HG03571 (cell line): ENCODE measurements at regions not wholly inside any gene's neighbourhood (a gene's known extent, or its start where the extent isn't known, plus 50 kb on each side); places are given as distances from the start of the nearest gene placed in this dataset.

Experiments
- ATAC-seq: cut with Tn5 transposase; IDR thresholded peaks from one replicate; pipeline ENCODE4 v1.9.1; 2021; ENCODE audit not compliant: unreplicated experiment

- no peak for ATAC-seq
Observed at GRCh38 chr2:226680719-226681118, 118.9 kb downstream of the IRS1 start.

GRCh38 chr2:226679389-226680065, 120.1 kb downstream of the IRS1 start:
- ATAC-seq = no peak

- ATAC-seq = no peak
Observed at GRCh38 chr2:226678422-226678821, 121.2 kb downstream of the IRS1 start.

GRCh38 chr2:226677080-226677479, 122.5 kb downstream of the IRS1 start:
- ATAC-seq = no peak

GRCh38 chr2:226676618-226677017, 123.0 kb downstream of the IRS1 start:
- no peak for ATAC-seq

DNA sequence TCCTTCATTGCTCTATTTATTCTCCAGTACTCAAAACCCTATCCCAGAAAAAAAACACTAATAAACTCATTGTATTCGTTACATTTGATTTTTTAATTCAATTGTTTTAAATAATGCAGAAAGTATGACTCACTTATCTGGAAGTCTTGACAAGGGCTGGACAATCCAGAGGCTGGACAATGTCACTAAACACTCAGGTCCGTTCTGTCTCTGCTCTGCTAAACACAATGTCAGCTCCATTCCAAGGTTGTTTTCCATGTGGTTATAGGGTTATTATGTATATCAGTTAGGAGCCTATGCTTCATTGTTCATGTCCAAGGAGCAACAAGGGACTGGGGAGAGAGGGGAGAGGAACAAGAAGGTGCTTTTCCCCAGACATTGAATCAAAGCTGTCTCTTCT, 125.5 kb downstream of the IRS1 start:
- no peak for ATAC-seq

- ATAC-seq = no peak
Observed at GRCh38 chr2:226673314-226673723, 126.3 kb downstream of the IRS1 start.

GRCh38 chr2:226671141-226671676, 128.4 kb downstream of the IRS1 start:
- no peak for ATAC-seq

DNA sequence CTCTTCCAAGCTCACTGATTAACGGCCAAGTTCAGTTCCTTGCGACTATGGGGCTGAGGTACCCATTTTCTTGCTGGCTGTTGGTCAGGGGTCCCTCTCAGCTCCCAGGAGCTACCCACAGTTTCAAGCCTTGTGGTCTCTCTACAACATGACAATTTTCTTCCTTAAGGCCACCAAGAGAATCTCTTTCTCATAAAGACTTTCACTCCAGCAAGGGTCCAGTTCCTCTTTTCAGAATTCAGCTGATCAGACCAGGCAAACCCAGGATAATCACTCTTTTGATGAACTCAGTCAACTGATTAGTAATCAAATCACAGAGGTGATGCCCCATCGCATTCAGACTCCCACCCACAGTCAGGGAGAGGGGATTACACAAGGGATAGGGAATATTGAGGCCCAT, 129.7 kb downstream of the IRS1 start:
- ATAC-seq = no peak

GRCh38 chr2:226669249-226669648, 130.4 kb downstream of the IRS1 start:
- no peak for ATAC-seq

- no peak for ATAC-seq
Observed at GRCh38 chr2:226667736-226668135, 131.9 kb downstream of the IRS1 start.

DNA sequence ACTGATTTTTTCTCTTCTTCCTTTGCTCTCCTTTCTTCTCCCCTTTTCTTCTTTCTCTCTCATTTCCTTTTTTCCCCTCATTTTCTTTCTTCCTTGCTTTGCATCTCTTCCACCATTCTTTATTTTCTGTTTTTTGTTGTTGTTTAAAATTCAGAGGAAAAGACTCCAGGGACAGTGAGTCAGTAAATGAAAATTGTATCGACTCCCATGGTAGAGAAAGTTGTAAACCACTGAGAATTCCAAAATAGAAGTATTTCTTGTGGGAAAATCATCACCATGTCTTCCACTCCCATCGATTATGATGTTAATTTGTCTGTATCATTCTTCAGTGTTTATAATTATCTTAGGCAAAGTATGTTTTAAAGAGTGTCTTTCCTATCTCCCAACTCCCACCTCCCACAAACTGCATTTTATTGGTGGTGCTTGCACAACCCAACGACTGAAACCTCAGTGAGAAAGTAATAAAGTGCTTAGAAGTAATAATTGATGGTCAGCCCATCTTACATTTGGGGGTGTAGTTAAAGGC, 134.3 kb downstream of the IRS1 start:
- no peak for ATAC-seq

GRCh38 chr2:226664661-226665060, 135.0 kb downstream of the IRS1 start:
- ATAC-seq = no peak

GRCh38 chr2:226664140-226664539, 135.5 kb downstream of the IRS1 start:
- no peak for ATAC-seq

GRCh38 chr2:226661789-226662545, 137.7 kb downstream of the IRS1 start:
- ATAC-seq = no peak

DNA sequence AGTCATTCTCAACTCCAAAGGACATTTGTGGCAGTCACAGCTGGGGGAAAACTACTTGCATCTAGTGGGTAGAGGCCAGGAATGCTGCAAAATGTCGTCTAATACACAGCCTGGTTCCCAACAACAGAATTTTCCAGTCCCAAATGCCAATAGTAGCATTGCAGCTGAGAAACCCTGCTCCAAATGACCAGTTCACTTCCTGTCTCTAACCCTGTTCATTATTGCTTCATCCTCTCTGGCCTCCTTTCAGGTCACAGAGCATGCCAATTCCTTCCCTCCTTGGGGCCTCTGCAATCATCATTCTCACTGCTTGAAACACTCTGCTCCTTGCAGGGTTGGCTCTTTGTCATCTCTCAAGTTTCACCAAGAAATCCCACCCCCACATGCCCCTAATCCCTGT, 139.1 kb downstream of the IRS1 start:
- no peak for ATAC-seq

DNA sequence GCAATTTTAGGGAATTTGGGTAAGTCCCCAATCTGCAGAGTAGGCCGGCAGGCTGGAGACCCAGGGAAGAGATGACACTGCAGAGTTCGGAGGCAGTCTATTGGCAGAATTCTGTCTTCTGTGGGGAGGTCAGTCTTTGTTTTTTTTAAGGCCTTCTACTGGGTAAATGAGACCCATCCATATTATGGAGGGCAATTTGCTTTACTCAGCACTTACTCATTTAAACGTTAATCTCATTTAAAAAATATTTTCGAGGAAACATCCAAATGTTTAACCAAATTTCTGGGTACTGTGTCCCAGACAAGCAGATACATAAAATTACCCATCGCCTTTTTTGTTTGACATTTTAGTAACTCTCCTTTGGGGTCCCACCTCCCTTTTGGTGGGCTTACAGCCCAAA, 139.5 kb downstream of the IRS1 start:
- no peak for ATAC-seq

- ATAC-seq = no peak
Observed at GRCh38 chr2:226659410-226659809, 140.2 kb downstream of the IRS1 start.

- ATAC-seq = no peak
Observed at GRCh38 chr2:226658555-226658954, 141.1 kb downstream of the IRS1 start.

DNA sequence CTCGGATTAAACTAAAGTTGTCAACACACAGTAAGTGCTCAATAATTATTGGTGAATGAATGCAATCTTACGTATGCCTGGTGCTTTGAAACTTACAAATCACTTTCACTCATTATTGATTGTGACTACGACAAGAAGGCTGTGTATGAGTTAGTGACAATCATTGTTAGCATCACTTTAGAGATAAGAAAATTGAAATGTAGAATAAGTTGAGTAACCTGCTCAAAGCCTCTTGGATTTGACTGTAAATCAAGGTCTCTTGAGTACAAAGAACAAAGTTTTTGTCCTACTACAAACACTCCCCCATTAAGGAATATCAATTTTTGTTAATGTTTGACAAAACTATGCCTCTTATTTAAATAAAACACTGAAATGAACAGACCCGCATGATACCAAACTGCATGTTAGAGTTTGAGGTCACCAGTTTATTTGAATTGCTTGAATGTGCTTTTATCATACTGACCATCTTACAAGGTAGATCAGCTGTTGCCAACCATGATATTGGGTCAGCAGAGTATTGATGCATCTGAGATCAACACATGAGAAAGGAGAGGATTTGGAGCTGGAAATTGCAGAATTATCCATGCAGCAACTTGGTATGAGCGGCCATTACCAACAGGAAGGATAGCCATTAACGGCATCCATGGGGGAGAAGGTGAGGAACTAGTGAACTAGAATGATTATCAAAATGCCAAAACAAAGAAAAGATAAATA, 142.1 kb downstream of the IRS1 start:
- ATAC-seq = no peak

DNA sequence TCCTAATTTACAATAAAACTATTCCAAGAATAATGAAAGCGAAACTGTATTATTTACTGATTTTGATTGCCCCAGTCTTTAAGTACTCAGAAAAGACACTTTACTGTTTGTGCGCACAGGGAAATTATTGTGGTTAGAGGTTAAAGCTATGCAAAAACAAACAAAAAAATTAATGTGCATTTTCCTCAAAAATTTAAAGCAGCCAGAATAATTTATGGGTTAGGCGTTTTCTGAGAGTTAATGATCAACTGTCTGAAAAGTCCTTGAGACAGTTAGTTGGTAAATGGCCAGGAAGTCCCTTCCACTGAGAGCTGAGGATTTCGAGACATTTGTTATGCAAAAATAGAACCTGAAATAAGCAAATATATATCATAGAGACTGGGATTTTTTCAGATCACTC, 143.3 kb downstream of the IRS1 start:
- no peak for ATAC-seq

- no peak for ATAC-seq
Observed at GRCh38 chr2:226655871-226656270, 143.7 kb downstream of the IRS1 start.
